ENCODE measurements at regions not wholly inside any gene's neighbourhood (a gene's known extent, or its start where the extent isn't known, plus 50 kb on each side); places are given as distances from the start of the nearest gene placed in this dataset.

- TF ChIP-seq ZBTB11 (tag by site-specific recombination; conservative IDR thresholded peaks at IDR 0.05; ENCODE audit: low read depth) (peak; percentile 98), ZNF548 (tag by site-specific recombination; IDR thresholded peaks at IDR 0.05) (no peak), ZNF629 (tag by site-specific recombination; IDR thresholded peaks at IDR 0.05) (0 out of 2 replicates have a peak, but pooled peaks have one; percentile 61), ZBTB8A (tag by site-specific recombination; IDR thresholded peaks at IDR 0.05) (peak; percentile 87), PRDM10 (tag by site-specific recombination; IDR thresholded peaks at IDR 0.05) (peak; percentile 93), ZNF449 (tag by site-specific recombination; IDR thresholded peaks at IDR 0.05) (no peak), ZNF654 (tag by site-specific recombination; IDR thresholded peaks at IDR 0.05; ENCODE audit: low read depth) (peak; percentile 98), ZSCAN30 (tag by site-specific recombination; IDR thresholded peaks at IDR 0.05) (no peak), ZNF692 (tag by site-specific recombination; IDR thresholded peaks at IDR 0.05) (peak; percentile 37; the same call in 1 of the 2 replicates), BCL11B (tag by site-specific recombination; IDR thresholded peaks at IDR 0.05; ENCODE audit: low read depth) (no peak), ZNF214 (tag by site-specific recombination; IDR thresholded peaks at IDR 0.05; ENCODE audit: borderline replicate concordance) (no peak), ZNF10 (tag by site-specific recombination; IDR thresholded peaks at IDR 0.05) (no peak), ZFHX2 (tag by site-specific recombination; conservative IDR thresholded peaks at IDR 0.05) (no peak), ZNF175 (tag by site-specific recombination; IDR thresholded peaks at IDR 0.05) (no peak), OVOL3 (tag by site-specific recombination; IDR thresholded peaks at IDR 0.05) (no peak), ZNF292 (tag by site-specific recombination; IDR thresholded peaks at IDR 0.05; ENCODE audit: borderline replicate concordance, low read depth) (no peak), YY1 (tag by site-specific recombination; IDR thresholded peaks at IDR 0.05) (peak; percentile 86), INSM2 (tag by site-specific recombination; IDR thresholded peaks at IDR 0.05) (no peak), ZEB2 (tag by site-specific recombination; IDR thresholded peaks at IDR 0.05) (no peak), ZNF37A (tag by site-specific recombination; IDR thresholded peaks at IDR 0.05) (no peak), ZNF48 (tag by site-specific recombination; IDR thresholded peaks at IDR 0.05) (no peak), ZNF433 (tag by site-specific recombination; IDR thresholded peaks at IDR 0.05; ENCODE audit: low read depth) (no peak), ZFP3 (tag by site-specific recombination; IDR thresholded peaks at IDR 0.05; ENCODE audit: low read depth) (no peak), ZNF670 (tag by site-specific recombination; IDR thresholded peaks at IDR 0.05; ENCODE audit: low read depth) (no peak), HIC1 (tag by site-specific recombination; IDR thresholded peaks at IDR 0.05) (no peak)
Measured at GRCh38 chrX:131821945-131822622, 201.0 kb upstream of the STK26 start (continued).

Data from HEK293 (cell line).